ENCODE measurements at regions not wholly inside any gene's neighbourhood (a gene's known extent, or its start where the extent isn't known, plus 50 kb on each side); places are given as distances from the start of the nearest gene placed in this dataset.

- TF ChIP-seq, protein P1, sequence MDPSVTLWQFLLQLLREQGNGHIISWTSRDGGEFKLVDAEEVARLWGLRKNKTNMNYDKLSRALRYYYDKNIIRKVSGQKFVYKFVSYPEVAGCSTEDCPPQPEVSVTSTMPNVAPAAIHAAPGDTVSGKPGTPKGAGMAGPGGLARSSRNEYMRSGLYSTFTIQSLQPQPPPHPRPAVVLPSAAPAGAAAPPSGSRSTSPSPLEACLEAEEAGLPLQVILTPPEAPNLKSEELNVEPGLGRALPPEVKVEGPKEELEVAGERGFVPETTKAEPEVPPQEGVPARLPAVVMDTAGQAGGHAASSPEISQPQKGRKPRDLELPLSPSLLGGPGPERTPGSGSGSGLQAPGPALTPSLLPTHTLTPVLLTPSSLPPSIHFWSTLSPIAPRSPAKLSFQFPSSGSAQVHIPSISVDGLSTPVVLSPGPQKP (IDR thresholded peaks at IDR 0.05; ENCODE audit: borderline replicate concordance, low read depth, low read length) = no peak
- no peak for TF ChIP-seq RFX5 (IDR thresholded peaks at IDR 0.05; ENCODE audit: low read depth, low read length)
- no peak for TF ChIP-seq USF2 (IDR thresholded peaks at IDR 0.05; ENCODE audit: low read depth, low read length)
- no peak for TF ChIP-seq RAD21 (IDR thresholded peaks at IDR 0.05; ENCODE audit: low read length)
- no peak for TF ChIP-seq CEBPB (IDR thresholded peaks at IDR 0.05; ENCODE audit: low read depth, low read length)
- no peak for TF ChIP-seq MXI1 (IDR thresholded peaks at IDR 0.05; ENCODE audit: borderline replicate concordance, low read depth, low read length)
- no peak for TF ChIP-seq MAFK (IDR thresholded peaks at IDR 0.05; ENCODE audit: low read depth, low read length)
- TF ChIP-seq POLR2A (IDR thresholded peaks at IDR 0.05; ENCODE audit: low read depth, low read length) = no peak
- no peak for TF ChIP-seq CHD1 (IDR thresholded peaks at IDR 0.05; ENCODE audit: low read depth, low read length)
- no peak for TF ChIP-seq NFE2L2 (IDR thresholded peaks at IDR 0.05; ENCODE audit: low read depth, low read length)
- TF ChIP-seq BHLHE40 (IDR thresholded peaks at IDR 0.05; ENCODE audit: low read depth, low read length) = no peak
- CTCF ChIA-PET = no interaction called here
Observed at GRCh38 chr13:22399801-22400420, 729.0 kb downstream of the FGF9 start.

More at GRCh38 chr13:22399801-22400420, 729.0 kb downstream of the FGF9 start:
- Histone ChIP-seq H2BK120ac (ENCODE audit: low read depth, low read length) (no peak overlapping the region), H2BK15ac (ENCODE audit: low read depth, low read length) (no peak overlapping the region), H3K4me2 (ENCODE audit: low read depth, low read length) (no peak overlapping the region), H4K20me1 (ENCODE audit: insufficient read depth, low read length) (no peaks in the 10 kb centered on the region), H4K91ac (ENCODE audit: insufficient read depth, low read depth, low read length) (no peak overlapping the region), H2AK9ac (replicated peaks; ENCODE audit: low read depth, low read length, poor library complexity) (no peak overlapping the region), H2AK5ac (ENCODE audit: low read depth, low read length) (no peak overlapping the region), H3K27ac (ENCODE audit: insufficient read depth, low read length) (no peak overlapping the region), H3K56ac (ENCODE audit: extremely low read depth, insufficient read depth, low read length) (no peak overlapping the region), H3K18ac (ENCODE audit: low read depth, low read length) (no peak overlapping the region), H3K4me1 (ENCODE audit: control insufficient read depth, insufficient read depth, low read length) (no peaks in the 10 kb centered on the region), H3K4me3 (ENCODE audit: insufficient read depth, low read depth, low read length) (no peak overlapping the region), H4K5ac (ENCODE audit: low read depth, low read length) (no peak overlapping the region), H3K9me3 (ENCODE audit: control insufficient read depth, insufficient read depth, low read length) (no peaks in the 10 kb centered on the region; the same call in 1 of the 2 replicates), H2AFZ (replicated peaks; ENCODE audit: low read length, poor library complexity) (no peak overlapping the region), H3K4ac (ENCODE audit: low read depth, low read length) (no peak overlapping the region), H3K27me3 (ENCODE audit: control insufficient read depth, insufficient read depth, low read length) (no peaks in the 10 kb centered on the region), H3K9me1 (ENCODE audit: insufficient read depth, low read length) (no peaks in the 10 kb centered on the region), H2BK20ac (ENCODE audit: low read depth, low read length) (no peak overlapping the region), H3K14ac (replicated peaks; ENCODE audit: low read depth, low read length) (no peak overlapping the region), H3K23ac (ENCODE audit: low read depth, low read length) (no peak overlapping the region), H2BK5ac (ENCODE audit: low read depth, low read length, poor library complexity, severe bottlenecking) (no peak overlapping the region), H3K36me3 (ENCODE audit: control insufficient read depth, insufficient read depth, low read length) (no peaks in the 10 kb centered on the region), H3K9ac (ENCODE audit: low read depth, low read length) (no peak overlapping the region), H4K8ac (ENCODE audit: low read depth in 2 of 2, low read length in 2 of 2) (no peak overlapping the region), H3K79me1 (ENCODE audit: low read depth in 1 of 2, low read length in 2 of 2) (no peaks in the 10 kb centered on the region)
- ATAC-seq (ENCODE audit: low read depth) (no peak), DNase-seq (no peak)
- WGBS, 2 experiments (ENCODE audit: extremely low coverage in 2 of 2, insufficient read length in 1 of 2) = no CpG with 5 or more reads among the region's 2 CpGs
- intact Hi-C loops (cut with micrococcal nuclease) (no loop called here), dilution Hi-C loops (cut with HindIII; ENCODE audit: low sequenced_read_pairs, unreplicated experiment) (no loop called here), in situ Hi-C loops (cut with MboI; ENCODE audit: low sequenced_read_pairs) (no loop called here)
- POLR2A ChIA-PET (ENCODE audit: unreplicated experiment) = no interaction called here
- no TSS peak for BruUV-seq (replicated peaks)
